ENCODE measurements at regions not wholly inside any gene's neighbourhood (a gene's known extent, or its start where the extent isn't known, plus 50 kb on each side); places are given as distances from the start of the nearest gene placed in this dataset.

DNA sequence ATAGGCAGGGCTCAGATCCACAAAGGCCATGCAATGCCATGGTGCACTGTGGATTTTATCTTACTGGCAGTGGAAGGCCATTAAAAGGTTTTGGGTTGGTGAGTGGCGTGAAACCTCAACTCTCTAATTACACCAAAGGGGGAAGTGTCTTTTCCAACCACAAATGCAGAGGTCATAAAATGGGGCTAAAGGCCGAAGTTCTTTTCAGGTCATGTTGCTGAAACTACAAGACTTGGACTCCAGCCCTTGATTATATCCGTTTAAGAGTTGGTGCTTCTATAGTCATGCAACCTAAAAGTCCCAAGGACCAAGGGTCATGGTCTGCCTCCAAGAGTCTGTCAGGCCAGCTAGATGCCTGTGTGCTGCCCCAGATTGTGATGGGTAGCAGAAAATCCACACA lies 434.3 kb downstream of the RAB38 start:
- no peak overlapping the region for H3K27ac ChIP-seq (ENCODE audit: low read depth, low read length)
- H3K27me3 ChIP-seq (ENCODE audit: control insufficient read depth in 2 of 2, insufficient read depth in 2 of 2, low read length in 2 of 2) = no peaks in the 10 kb centered on the region
- H3K4me1 ChIP-seq (ENCODE audit: control insufficient read depth in 2 of 2, insufficient read depth in 2 of 2, low read length in 2 of 2) = no peaks in the 10 kb centered on the region
- Mint-ChIP-seq H3K36me3 (no peaks in the 10 kb centered on the region), H3K27ac (no peak overlapping the region), H3K4me3 (no peak overlapping the region), H3K27me3 (peaks cover 0 to 5% (median 0%) of the 10 kb centered on the region in 5 donors), H3K9me3 (no peaks in the 10 kb centered on the region), H3K4me1 (no peaks in the 10 kb centered on the region)
- no peaks in the 10 kb centered on the region for H3K36me3 ChIP-seq (ENCODE audit: control insufficient read depth in 2 of 3, insufficient read depth in 3 of 3, low read length in 3 of 3)
- H3K4me3 ChIP-seq (ENCODE audit: low read length) = no peak overlapping the region
- intact Hi-C loops (cut with micrococcal nuclease) = no loop called here
- CTCF ChIA-PET = no interaction called here
- DNase-seq (no peak), ATAC-seq (no peak)
- POLR2A ChIA-PET = no interaction called here
- H3K9me3 ChIP-seq (ENCODE audit: control insufficient read depth in 2 of 3, low read length in 3 of 3) = no peaks in the 10 kb centered on the region

DNA sequence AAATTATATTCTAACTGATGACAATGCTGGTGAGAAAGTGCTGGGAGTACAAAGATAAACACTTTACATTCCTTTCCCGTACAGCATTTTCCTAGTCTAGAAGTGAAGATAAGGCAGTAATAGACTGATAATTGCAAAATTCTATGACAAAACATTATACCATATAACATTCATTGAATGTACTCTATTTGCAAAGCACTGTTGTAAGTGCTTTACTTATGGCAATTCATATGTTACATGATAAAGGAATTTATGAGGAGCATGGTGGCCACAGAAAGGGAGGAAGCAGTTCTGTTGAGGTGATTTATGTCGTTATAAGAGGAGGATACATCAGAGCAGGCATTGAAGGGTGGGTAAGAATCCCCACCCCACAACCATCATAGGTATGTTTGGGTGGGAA lies 434.8 kb downstream of the RAB38 start:
- Histone ChIP-seq H3K9me3 (ENCODE audit: control insufficient read depth in 2 of 3, low read length in 3 of 3) (no peaks in the 10 kb centered on the region), H3K27me3 (ENCODE audit: control insufficient read depth in 2 of 2, insufficient read depth in 2 of 2, low read length in 2 of 2) (no peaks in the 10 kb centered on the region), H3K27ac (ENCODE audit: low read depth, low read length) (no peak overlapping the region), H3K36me3 (ENCODE audit: control insufficient read depth in 2 of 3, insufficient read depth in 3 of 3, low read length in 3 of 3) (no peaks in the 10 kb centered on the region), H3K4me1 (ENCODE audit: control insufficient read depth in 2 of 2, insufficient read depth in 2 of 2, low read length in 2 of 2) (no peaks in the 10 kb centered on the region), H3K4me3 (ENCODE audit: low read length) (no peak overlapping the region)
- Mint-ChIP-seq H3K36me3 (no peaks in the 10 kb centered on the region), H3K9me3 (no peaks in the 10 kb centered on the region), H3K4me3 (no peak overlapping the region), H3K27ac (no peak overlapping the region), H3K27me3 (peaks cover 0 to 5% (median 0%) of the 10 kb centered on the region in 5 donors), H3K4me1 (no peaks in the 10 kb centered on the region)
- CTCF ChIA-PET = no interaction called here
- DNase-seq = no peak
- POLR2A ChIA-PET = no interaction called here
- intact Hi-C loops (cut with micrococcal nuclease) = no loop called here
- ATAC-seq = no peak

DNA sequence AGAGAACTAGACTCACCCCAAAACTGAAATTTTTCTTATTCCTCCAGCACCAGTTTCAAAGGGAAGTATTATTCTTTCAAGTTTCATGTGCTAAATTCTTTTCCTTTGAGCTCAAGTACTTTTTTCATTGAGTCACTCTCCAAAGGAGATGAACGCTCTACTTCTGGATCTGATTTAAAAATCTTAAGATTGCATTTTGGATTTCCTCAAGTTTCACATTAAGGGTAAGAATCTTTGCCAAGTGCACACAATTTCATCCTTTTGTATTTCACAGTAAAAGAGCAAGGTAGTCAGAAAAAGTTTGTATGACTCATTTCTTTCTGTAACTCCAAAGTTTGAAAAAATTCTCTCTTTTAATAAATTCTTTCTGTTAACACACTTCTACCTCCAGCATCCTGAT lies 435.5 kb downstream of the RAB38 start:
- Histone ChIP-seq H3K27me3 (ENCODE audit: control insufficient read depth in 2 of 2, insufficient read depth in 2 of 2, low read length in 2 of 2) (no peaks in the 10 kb centered on the region), H3K9me3 (ENCODE audit: control insufficient read depth in 2 of 3, low read length in 3 of 3) (no peaks in the 10 kb centered on the region), H3K27ac (ENCODE audit: low read depth, low read length) (no peak overlapping the region), H3K4me1 (ENCODE audit: control insufficient read depth in 2 of 2, insufficient read depth in 2 of 2, low read length in 2 of 2) (no peaks in the 10 kb centered on the region), H3K36me3 (ENCODE audit: control insufficient read depth in 2 of 3, insufficient read depth in 3 of 3, low read length in 3 of 3) (no peaks in the 10 kb centered on the region), H3K4me3 (ENCODE audit: low read length) (no peak overlapping the region)
- H3K27me3 Mint-ChIP-seq = peaks cover 0 to 5% (median 0%) of the 10 kb centered on the region in 5 donors
- no peak overlapping the region for H3K27ac Mint-ChIP-seq
- peaks cover 0 to 1% (median 0%) of the 10 kb centered on the region in 11 donors for H3K9me3 Mint-ChIP-seq
- ChIA-PET POLR2A (no interaction called here), CTCF (no interaction called here)
- H3K36me3 Mint-ChIP-seq = no peaks in the 10 kb centered on the region
- no peaks in the 10 kb centered on the region for H3K4me1 Mint-ChIP-seq
- H3K4me3 Mint-ChIP-seq = no peak overlapping the region
- intact Hi-C loops (cut with micrococcal nuclease) = no loop called here
- DNase-seq (no peak), ATAC-seq (no peak)

DNA sequence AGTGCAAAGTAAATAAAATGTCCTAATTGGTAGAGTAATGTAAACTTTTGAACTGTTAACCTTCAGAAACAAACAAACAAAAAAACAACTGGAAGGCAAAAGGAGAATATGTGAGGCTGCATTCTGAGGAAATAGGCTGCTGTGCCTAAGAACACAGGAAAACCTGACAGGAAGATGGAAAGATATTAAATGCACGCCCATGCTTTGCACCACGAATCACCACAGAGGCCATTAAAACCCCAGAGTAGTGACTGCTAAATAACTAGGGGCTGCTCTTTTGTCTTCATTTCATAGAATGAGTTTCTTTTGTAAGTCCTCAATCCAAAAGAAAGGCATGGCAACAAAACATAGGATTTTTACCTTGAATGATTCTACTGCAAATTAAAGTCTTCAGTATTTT lies 436.0 kb downstream of the RAB38 start:
- Mint-ChIP-seq H3K4me3 (no peak overlapping the region), H3K36me3 (no peaks in the 10 kb centered on the region), H3K27ac (no peak overlapping the region), H3K4me1 (no peaks in the 10 kb centered on the region), H3K9me3 (peaks cover 0 to 5% (median 0%) of the 10 kb centered on the region in 11 donors), H3K27me3 (peaks cover 0 to 5% (median 0%) of the 10 kb centered on the region in 5 donors)
- no peak overlapping the region for H3K4me3 ChIP-seq (ENCODE audit: low read length)
- intact Hi-C loops (cut with micrococcal nuclease) = no loop called here
- H3K9me3 ChIP-seq (ENCODE audit: control insufficient read depth in 2 of 3, low read length in 3 of 3) = no peaks in the 10 kb centered on the region
- no peak overlapping the region for H3K27ac ChIP-seq (ENCODE audit: low read depth, low read length)
- no peaks in the 10 kb centered on the region for H3K36me3 ChIP-seq (ENCODE audit: control insufficient read depth in 2 of 3, insufficient read depth in 3 of 3, low read length in 3 of 3)
- POLR2A ChIA-PET = no interaction called here
- ATAC-seq (no peak), DNase-seq (no peak)
- no peaks in the 10 kb centered on the region for H3K4me1 ChIP-seq (ENCODE audit: control insufficient read depth in 2 of 2, insufficient read depth in 2 of 2, low read length in 2 of 2)
- CTCF ChIA-PET = no interaction called here
- H3K27me3 ChIP-seq (ENCODE audit: control insufficient read depth in 2 of 2, insufficient read depth in 2 of 2, low read length in 2 of 2) = no peaks in the 10 kb centered on the region

DNA sequence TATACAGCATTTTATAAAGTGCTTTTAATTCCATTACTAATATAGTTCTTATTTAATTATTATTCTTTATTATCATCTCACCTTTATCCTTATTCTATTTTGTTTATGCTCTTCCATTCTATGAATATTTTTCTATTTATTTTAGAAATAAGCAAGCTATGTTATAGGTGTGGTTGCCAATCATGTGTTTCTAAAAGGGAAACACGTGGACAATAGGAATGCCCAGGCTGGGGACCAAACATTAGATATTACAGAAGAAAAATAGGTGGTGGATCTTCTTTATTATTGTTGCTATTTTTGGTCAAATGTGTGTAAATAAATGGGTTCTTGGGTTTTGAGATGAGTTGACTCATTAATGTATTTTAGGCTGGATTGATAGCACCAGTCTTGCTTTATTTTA lies 438.3 kb downstream of the RAB38 start:
- intact Hi-C loops (cut with micrococcal nuclease) = no loop called here
- POLR2A ChIA-PET = no interaction called here
- Mint-ChIP-seq H3K4me1 (no peaks in the 10 kb centered on the region), H3K36me3 (no peaks in the 10 kb centered on the region), H3K27ac (no peak overlapping the region), H3K9me3 (peaks cover 0 to 10% (median 2%) of the 10 kb centered on the region in 11 donors), H3K4me3 (no peak overlapping the region), H3K27me3 (peaks cover 0 to 5% (median 0%) of the 10 kb centered on the region in 5 donors)
- Histone ChIP-seq H3K27me3 (ENCODE audit: control insufficient read depth in 2 of 2, insufficient read depth in 2 of 2, low read length in 2 of 2) (no peaks in the 10 kb centered on the region), H3K4me1 (ENCODE audit: control insufficient read depth in 2 of 2, insufficient read depth in 2 of 2, low read length in 2 of 2) (no peaks in the 10 kb centered on the region), H3K4me3 (ENCODE audit: low read length) (no peak overlapping the region), H3K9me3 (ENCODE audit: control insufficient read depth in 2 of 3, low read length in 3 of 3) (no peaks in the 10 kb centered on the region), H3K27ac (ENCODE audit: low read depth, low read length) (no peak overlapping the region), H3K36me3 (ENCODE audit: control insufficient read depth in 2 of 3, insufficient read depth in 3 of 3, low read length in 3 of 3) (no peaks in the 10 kb centered on the region)
- DNase-seq (no peak), ATAC-seq (no peak)
- CTCF ChIA-PET = no interaction called here

DNA sequence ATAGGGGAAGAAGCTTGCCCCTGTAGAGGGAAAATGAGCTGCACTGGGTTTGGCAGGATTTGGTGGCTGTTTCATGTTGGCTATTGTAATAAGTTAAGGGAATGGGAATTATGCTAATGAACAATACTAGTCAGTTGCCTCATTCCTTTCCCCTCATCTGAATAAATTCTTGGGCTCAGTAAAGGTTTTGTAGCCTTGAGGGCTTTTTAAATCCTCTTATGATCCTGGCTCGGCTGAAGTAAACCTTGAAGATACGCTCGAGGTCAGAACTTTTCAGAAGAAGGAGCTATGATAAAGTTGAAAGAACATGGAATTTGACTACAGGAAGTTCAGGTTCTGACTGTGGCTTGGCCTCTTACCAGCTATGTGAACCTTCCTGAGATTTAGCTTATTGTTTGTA lies 448.7 kb downstream of the RAB38 start:
- Histone ChIP-seq H3K27me3 (ENCODE audit: control insufficient read depth in 2 of 2, insufficient read depth in 2 of 2, low read length in 2 of 2) (no peaks in the 10 kb centered on the region), H3K27ac (ENCODE audit: low read depth, low read length) (no peak overlapping the region), H3K9me3 (ENCODE audit: control insufficient read depth in 2 of 3, low read length in 3 of 3) (no peaks in the 10 kb centered on the region), H3K4me3 (ENCODE audit: low read length) (no peak overlapping the region), H3K36me3 (ENCODE audit: control insufficient read depth in 2 of 3, insufficient read depth in 3 of 3, low read length in 3 of 3) (no peaks in the 10 kb centered on the region), H3K4me1 (ENCODE audit: control insufficient read depth in 2 of 2, insufficient read depth in 2 of 2, low read length in 2 of 2) (no peaks in the 10 kb centered on the region)
- no peak overlapping the region for H3K4me3 Mint-ChIP-seq
- ChIA-PET POLR2A (no interaction called here), CTCF (interaction anchor here (0.7 kb wide), 1 partner anchor 21 kb away, joined by 3 read pairs; no protein-coding TSS in a partner anchor)
- H3K4me1 Mint-ChIP-seq = no peaks in the 10 kb centered on the region
- no peaks in the 10 kb centered on the region for H3K36me3 Mint-ChIP-seq
- DNase-seq (no peak), ATAC-seq (no peak)
- peaks cover 0 to 7% (median 0%) of the 10 kb centered on the region in 5 donors for H3K27me3 Mint-ChIP-seq
- no peak overlapping the region for H3K27ac Mint-ChIP-seq
- H3K9me3 Mint-ChIP-seq = peaks cover 0 to 12% (median 3%) of the 10 kb centered on the region in 11 donors
- intact Hi-C loops (cut with micrococcal nuclease) = no loop called here

DNA sequence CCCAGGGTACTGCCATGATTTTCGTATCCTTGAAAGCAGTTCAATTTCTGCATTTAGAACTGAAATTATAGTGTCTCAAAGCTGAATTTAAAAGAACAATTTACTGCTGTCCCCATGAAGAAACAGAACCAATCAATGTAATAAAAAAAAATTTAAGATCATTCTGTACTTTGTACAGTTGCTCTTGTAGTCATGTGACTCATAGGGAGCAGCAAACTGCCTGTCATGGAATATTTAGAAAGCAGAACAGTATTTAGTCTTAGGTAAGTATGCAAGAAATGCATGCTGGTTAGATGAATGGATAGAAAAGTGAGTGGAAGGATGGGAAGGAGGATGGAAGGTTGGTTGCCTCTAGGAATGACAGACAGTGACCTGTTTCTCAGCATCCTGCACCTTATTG lies 450.9 kb downstream of the RAB38 start:
- ChIA-PET CTCF (no interaction called here), POLR2A (no interaction called here)
- intact Hi-C loops (cut with micrococcal nuclease) = no loop called here

More for the DNA sequence above, 450.9 kb downstream of the RAB38 start:
- Mint-ChIP-seq H3K9me3 (peaks cover 0 to 3% (median 0%) of the 10 kb centered on the region in 11 donors), H3K4me3 (no peak overlapping the region), H3K27me3 (peaks cover 0 to 7% (median 0%) of the 10 kb centered on the region in 5 donors), H3K4me1 (no peaks in the 10 kb centered on the region), H3K27ac (no peak overlapping the region), H3K36me3 (no peaks in the 10 kb centered on the region)
- DNase-seq = no peak
- Histone ChIP-seq H3K4me1 (ENCODE audit: control insufficient read depth in 2 of 2, insufficient read depth in 2 of 2, low read length in 2 of 2) (no peaks in the 10 kb centered on the region), H3K36me3 (ENCODE audit: control insufficient read depth in 2 of 3, insufficient read depth in 3 of 3, low read length in 3 of 3) (no peaks in the 10 kb centered on the region), H3K27ac (ENCODE audit: low read depth, low read length) (no peak overlapping the region), H3K27me3 (ENCODE audit: control insufficient read depth in 2 of 2, insufficient read depth in 2 of 2, low read length in 2 of 2) (no peaks in the 10 kb centered on the region), H3K9me3 (ENCODE audit: control insufficient read depth in 2 of 3, low read length in 3 of 3) (no peaks in the 10 kb centered on the region), H3K4me3 (ENCODE audit: low read length) (no peak overlapping the region)
- no peak for ATAC-seq
